HG03095 (cell line): ENCODE measurements at regions not wholly inside any gene's neighbourhood (a gene's known extent, or its start where the extent isn't known, plus 50 kb on each side); places are given as distances from the start of the nearest gene placed in this dataset.
"Not testable (repeated sequence)": the region's sequence is repeated elsewhere in the genome, so short reads cannot be mapped to it uniquely, and the experiment has no call there.

Source experiments
- ATAC-seq: cut with Tn5 transposase; IDR thresholded peaks from one replicate; pipeline ENCODE4 v1.9.1; 2021; ENCODE audit warnings: moderate library complexity; ENCODE audit not compliant: unreplicated experiment

DNA sequence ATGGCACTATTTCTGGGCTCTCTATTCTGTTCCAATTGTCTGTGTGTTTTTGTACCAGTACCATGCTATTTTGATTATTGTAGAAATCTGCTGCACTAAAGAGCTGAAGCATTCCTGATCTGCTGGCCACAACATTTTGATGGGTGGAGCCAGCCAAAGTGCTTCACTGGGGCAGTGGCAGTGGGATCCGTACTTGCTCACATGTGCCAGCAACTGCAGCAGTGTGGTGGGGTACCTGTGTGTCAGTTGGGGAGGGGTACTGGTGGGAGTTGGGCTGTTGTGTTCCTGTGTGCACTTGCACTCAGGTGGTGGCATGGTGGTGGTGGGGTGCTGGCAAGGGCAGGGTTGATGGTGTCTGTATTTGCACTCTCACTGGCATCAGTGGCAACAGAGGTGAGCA lies 204.6 kb upstream of the ALG10 start:
- ATAC-seq = no peak

DNA sequence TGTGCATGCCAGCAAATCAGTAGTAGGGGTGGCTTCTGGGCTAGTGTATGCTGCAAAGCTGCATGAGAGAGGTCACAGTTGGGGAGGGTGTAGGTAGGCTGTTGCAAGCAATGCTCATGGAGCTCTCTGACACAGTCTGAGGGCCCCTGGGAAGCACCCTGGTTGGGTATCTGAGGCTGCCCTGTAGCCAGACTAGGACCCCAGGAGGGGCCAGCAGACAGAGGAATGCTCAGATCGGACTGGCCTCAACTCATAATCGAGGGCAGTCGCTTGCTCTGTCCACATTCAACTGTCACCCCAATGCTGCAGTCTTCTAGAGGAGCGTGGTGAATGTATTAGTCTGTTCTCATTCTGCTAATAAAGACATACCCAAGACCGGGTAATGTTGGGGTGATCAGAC lies 204.0 kb upstream of the ALG10 start:
- ATAC-seq = no peak

DNA sequence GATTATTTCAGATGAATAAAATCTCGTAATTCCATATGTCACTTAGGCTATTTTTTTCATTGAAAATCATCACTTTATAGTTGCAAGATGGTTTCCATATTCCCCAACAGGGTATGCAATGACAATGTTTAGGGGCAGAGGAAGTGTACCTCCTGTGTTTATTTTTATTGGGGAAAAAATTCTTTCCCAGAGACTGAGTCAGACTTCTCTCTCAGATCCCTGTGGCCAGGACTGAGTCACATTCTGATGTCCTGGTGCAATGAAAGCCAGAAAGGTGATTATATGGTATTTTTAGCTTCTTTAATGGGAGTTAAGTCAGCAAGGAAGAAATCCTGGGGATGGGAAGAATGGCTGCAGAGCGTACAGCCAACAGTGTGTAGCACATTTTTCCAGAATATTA lies 196.9 kb upstream of the ALG10 start:
- no peak for ATAC-seq

DNA sequence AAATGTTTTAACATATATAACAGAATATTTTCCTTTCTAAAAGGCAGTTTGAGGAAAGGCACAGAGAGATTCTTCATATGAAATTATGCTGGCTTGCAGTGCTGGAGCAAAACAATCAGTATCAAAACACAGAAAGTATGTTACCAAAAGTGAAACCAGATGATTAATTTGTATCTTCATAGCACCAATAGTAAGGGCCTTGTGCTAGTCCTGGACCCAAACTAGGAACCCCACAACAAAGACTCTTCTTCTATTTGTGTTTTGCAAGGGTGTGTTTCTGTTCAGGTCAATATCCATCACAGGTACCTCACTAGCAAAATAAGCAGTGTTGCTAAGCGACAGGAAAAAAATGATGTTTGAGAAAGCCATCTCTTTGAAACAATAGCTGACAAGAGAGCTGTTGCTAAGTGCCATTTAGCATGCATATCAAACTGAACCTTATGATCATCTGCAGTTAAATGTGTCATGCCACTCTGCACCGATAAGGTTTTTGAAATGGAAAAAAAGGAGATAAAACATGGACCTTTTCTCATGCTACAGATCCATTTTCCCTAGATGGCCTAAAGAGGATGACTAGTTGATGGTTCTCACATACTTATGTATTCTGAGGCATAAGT lies 196.2 kb upstream of the ALG10 start:
- no peak for ATAC-seq

DNA sequence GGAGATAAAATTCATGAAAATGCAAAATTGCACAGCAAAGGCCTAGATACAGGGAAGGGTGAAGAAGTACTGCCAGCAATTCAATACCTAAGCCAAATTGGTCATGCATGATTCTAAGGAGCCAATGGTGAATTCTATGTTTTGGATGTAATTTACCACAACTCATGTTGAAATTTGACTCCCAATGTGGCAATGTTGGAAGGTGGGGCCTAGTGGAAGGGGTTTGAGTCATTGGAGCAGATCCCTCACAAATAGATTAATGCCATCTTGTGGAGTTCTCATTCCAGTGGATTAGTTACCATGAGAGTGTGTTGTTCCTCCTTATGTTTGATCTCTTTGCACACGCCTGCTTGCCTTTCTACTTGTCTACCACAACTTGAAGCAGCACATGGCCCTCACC lies 194.0 kb upstream of the ALG10 start:
- ATAC-seq = no peak

DNA sequence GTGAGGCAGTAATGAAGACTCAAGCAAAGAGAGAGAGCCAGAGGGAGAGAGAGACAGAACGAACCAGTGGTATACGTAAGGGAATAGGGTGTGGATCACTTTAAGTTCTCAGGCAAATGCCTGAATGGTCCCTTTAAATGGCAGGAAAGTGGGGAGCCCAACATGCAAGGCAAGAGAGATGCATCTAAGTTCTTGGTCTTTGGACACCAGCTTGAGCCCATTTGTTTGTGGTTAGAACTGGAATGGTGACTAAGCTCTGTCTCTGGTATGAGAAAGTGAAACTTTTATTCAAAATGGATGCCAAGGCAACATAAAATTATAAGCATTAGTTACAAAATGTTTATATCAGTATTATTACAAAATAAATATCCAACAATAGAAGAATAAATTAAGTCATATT lies 192.2 kb upstream of the ALG10 start:
- no peak for ATAC-seq

DNA sequence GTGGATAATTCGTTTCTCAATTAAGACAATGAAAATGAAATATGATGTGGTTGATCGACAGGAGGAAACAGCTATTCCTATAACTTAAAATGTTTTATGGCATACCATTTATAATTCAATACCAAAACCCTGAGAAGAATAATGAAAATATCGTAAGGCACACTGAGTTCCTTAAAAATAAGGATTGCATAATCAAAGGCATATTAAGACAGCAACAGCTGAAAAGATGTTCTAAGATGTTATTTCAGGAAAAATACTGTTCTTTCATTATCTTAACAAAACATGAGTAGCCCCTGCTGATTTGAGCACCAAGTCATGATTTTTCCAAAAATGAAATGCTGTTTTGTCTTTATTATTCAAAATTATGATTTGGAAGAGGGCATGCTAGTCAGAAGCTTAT lies 189.4 kb upstream of the ALG10 start:
- no peak for ATAC-seq

DNA sequence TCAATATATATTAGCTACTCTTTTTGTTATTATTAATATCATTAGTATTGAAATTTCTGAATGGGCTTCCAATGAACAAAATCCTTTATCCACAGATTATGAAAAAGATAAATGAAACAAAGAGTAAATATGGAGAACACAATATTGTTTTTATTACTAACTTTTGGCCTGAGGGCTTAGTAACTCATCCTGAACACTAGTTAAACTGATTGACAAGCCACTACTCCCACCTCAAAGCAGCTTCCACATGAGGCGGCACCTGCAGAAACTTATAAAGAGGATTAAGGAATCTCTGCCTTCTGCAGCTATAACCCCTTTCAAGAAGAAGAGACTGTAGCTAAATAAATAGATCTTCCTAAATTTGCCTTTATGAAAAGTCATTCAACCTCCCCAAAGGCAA lies 187.6 kb upstream of the ALG10 start:
- ATAC-seq = no peak

DNA sequence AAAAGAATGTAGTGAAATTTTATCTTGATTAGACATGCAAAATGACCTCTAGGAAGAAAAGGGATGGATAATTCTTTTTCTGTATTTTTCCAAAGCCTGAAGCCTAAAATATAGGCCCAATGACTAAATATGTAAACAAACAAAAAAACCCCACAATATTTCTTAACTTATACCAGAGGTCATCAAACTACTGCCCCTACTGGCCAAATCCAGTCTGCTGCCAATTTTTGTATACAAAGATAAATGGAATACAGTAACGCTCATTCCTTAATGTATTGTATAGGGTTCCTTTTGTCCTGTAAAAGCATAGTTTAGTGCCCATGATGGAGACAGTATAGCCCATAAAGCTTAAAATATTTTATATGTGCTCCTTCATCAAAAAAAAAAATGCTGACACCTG lies 145.7 kb upstream of the ALG10 start:
- no peak for ATAC-seq

DNA sequence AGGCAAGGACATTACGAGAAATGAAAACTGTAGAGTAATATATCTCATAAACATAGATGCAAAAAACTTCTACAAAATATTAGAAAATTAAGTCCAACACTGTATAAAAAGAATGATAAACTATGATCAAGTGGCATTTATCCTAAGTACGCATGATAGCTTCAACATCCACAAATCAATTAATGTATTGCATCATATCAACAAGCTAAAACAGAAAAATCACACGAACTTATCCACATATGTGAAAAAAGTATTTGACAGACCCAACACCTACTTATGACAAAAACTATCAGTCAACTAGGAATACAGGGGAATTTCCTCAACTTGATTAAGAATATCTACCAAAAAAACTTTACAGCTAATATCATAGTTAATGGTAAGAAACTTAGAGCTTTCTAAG lies 129.9 kb upstream of the ALG10 start:
- ATAC-seq = no peak

DNA sequence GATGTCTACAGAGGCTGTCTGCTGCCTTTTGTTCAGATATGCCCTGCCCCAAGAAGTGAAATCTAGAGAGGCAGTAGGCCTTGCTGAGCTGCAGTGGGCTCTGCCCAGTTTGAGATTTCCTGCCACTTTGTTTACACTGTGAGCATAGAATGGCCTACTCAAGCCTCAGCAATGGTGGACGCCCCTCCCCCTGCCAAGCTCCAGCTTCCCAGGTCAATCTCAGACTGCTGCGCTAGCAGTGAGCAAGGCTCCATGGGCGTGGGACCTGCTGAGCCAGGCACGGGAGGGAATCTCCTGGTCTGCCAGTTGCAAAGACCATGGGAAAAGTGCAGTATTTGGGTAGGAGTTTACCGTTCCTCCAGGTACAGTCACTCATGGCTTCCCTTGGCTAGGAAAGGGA lies 101.8 kb upstream of the ALG10 start:
- not testable (repeated sequence) for ATAC-seq

DNA sequence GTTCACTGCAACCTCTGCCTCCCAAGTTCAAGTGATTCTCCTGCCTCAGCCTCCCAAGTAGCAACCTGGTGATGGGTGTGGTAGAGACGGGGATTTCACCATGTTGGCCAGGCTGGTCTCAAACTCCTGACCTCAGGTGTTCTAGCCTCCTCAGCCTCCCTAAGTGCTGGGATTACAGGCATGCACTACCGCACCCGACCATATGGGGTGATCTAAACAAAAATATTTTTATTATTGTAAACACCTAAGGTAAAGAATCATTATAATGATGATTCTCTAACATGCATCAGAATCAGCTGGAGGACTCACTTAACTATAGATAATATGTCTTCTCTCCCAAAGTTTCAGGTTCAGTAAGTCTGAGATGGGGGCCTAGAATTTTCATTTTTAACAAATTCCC lies 96.2 kb upstream of the ALG10 start:
- ATAC-seq = no peak

DNA sequence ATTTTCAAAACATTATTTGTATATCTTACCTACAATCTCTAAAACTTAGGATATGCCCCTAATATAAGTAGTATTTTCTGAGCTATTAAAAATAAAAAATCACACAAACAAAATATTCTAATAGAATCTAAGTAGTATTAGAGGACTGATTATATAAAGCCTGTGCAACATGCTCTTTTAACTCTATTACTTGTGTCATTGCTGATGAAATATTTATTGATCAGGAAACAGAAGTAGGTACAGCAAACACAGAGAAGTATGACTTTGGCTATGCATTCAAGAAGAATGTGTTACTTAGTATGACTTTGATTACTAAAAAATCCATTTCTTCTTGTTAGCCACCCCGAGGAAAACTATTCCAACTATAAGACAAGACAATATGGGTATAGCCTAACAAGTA lies 84.6 kb upstream of the ALG10 start:
- not testable (repeated sequence) for ATAC-seq

DNA sequence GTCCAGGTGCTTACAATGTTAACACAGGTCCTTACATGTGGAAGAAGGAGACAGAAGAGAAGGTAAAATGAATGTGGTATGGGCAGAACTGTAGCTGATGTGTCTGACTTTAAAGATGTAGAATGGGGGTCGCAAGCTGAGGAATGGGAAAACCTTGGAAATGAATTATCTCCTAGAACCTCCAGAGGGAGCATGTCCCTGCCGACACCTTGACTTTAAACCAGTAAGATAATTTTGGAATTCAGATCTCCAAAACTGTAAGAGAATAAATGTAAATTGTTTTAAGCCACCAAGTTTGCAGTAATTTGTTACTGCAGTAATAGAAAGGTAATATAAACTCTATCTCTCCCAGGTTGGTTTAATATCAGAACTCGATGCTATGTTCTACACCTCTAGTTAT lies 80.1 kb upstream of the ALG10 start:
- ATAC-seq = no peak

DNA sequence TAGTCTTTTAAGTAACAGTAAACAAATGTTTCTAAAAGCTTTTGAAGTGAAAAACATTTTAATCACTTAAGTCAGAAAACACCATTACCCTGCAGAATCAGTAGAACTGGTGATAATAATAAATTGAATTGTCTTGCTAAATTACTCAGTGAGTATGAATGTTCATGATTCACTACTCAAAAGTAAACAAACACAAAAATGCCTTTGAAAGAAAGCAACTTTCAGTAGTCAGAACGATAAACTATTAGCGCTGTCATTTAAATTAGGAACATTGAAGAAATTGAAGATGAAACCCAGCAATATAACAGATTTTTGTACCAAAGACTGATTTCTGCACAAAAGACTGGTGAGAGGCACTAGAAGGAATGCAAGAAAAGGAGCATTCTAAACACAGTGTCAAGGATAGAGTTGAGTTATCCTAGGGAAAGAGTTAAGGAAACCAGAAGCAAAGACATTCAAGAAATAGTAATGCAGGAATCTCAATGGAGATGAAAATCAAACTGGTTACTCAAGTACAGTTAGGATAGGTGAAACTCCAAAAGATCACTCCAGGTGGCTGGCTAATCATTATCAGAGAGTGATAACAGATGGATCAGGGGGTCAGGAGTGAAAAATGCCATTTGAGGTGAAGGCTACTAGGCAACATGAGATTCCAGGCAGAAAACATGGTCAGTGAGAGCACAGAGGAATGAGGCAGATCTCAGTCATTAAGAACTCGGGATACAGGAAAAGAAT lies 77.4 kb upstream of the ALG10 start:
- ATAC-seq = no peak

DNA sequence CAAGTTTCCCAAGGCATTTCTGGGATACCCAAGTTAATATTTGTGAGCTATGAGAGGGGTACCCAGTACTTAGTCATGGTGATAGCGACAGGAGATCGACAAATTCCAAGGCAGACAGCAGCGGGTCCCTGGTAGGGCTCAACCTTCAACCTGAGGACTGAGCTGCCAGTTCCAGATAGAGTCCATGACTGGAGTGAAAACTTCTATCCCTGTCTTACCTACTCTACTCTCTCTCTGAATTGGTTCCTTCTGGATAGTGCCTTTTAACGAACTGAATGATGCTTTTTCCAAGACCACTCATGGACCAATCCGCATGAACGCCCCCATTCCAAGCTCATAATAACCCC lies 76.9 kb upstream of the ALG10 start:
- ATAC-seq = no peak

DNA sequence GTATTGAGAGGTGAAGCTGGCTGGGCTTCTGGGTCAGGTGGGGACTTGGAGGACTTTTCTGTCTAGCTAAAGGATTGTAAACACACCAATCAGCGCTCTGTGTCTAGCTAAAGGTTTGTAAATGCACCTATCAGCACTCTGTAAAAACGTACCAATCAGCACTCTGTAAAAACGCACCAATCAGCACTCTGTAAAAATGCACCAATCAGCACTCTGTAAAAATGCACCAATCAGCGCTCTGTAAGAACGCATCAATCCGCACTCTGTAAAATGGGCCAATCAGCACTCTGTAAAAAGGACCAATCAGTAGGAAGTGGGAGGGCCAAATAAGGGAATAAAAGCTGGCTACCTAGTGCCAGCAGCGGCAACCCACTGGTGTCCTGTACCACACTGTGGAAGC lies 56.1 kb upstream of the ALG10 start:
- ATAC-seq = not testable (repeated sequence)

DNA sequence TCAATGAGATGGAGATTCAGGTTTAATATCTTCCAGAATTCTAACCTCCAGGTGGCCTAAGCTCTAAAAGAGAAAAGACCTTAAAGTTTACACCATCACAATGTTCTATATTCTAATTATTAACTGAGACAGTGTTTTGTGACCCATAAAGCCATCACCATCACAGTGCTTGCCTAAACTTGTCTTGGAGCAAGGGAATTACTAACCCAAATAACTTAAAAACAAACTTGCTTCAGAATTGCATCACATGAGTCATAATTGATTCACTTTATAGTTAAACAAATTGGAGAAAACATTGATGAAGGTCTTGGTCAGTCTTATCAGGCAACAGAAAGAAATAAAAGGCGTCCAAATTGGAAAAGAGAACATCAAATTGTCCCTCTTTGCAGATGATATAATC lies 54.5 kb upstream of the ALG10 start:
- no peak for ATAC-seq
